ENCODE measurements at regions not wholly inside any gene's neighbourhood (a gene's known extent, or its start where the extent isn't known, plus 50 kb on each side); places are given as distances from the start of the nearest gene placed in this dataset.

DNA sequence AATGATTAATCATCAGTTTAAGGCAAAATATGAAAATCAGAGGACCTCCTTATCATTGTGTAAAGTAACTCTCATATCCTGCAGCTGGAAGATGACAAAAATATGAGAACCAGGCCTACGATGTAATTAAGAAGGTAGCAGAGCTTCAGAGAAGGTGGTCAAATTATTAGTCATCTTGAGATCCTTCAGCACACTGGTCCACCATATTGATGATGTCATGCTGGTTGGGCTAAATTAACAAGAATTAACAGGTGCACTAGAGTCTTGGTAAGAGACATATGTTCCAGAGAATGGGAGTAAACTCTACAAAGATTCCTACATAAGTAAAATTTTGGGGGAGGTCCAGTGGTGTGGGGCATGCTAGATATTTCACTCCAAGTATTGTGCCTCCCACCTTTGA, 112.8 kb downstream of the OTOR start:
- no peaks in the 10 kb centered on the region for H3K36me3 ChIP-seq
- H3K27ac ChIP-seq, result no peak overlapping the region
- ATAC-seq (ENCODE audit: low FRiP score in 2 of 2) (no peak), DNase-seq (no peak)
- no peak for TF ChIP-seq POLR2AphosphoS5 (IDR thresholded peaks at IDR 0.05)
- TF ChIP-seq, protein P1, sequence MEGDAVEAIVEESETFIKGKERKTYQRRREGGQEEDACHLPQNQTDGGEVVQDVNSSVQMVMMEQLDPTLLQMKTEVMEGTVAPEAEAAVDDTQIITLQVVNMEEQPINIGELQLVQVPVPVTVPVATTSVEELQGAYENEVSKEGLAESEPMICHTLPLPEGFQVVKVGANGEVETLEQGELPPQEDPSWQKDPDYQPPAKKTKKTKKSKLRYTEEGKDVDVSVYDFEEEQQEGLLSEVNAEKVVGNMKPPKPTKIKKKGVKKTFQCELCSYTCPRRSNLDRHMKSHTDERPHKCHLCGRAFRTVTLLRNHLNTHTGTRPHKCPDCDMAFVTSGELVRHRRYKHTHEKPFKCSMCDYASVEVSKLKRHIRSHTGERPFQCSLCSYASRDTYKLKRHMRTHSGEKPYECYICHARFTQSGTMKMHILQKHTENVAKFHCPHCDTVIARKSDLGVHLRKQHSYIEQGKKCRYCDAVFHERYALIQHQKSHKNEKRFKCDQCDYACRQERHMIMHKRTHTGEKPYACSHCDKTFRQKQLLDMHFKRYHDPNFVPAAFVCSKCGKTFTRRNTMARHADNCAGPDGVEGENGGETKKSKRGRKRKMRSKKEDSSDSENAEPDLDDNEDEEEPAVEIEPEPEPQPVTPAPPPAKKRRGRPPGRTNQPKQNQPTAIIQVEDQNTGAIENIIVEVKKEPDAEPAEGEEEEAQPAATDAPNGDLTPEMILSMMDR (IDR thresholded peaks at IDR 0.05), result no peak
- TF ChIP-seq EP300 (IDR thresholded peaks at IDR 0.05), result no peak
- TF ChIP-seq POLR2A (IDR thresholded peaks at IDR 0.05), result no peak
- no peaks in the 10 kb centered on the region for H3K27me3 ChIP-seq
- no peak overlapping the region for H3K4me3 ChIP-seq
- 85 to 88% methylated on average over 1 of the region's 1 CpG for WGBS, 2 donors
- no peaks in the 10 kb centered on the region for H3K9me3 ChIP-seq
- H3K4me1 ChIP-seq, result no peaks in the 10 kb centered on the region

DNA sequence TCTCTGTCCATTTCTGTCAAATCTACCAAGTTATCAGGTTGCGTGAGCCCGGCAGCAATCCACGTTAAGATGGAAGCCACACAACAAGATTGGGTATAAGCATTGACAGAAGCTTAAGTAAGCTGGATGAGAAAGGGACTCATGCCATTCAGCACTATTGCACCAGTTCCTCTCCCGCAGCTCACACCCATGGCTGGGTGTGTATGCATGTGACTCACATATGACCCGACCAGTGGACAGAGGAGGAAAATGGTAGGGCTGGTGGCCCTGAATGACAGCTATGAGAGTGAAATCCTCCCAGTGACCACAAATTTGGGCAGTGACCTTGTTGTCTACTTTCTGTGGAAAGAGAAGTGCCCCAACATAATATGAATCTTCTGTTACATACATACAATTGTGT, 113.5 kb downstream of the OTOR start:
- TF ChIP-seq EP300 (IDR thresholded peaks at IDR 0.05), result no peak
- TF ChIP-seq POLR2A (IDR thresholded peaks at IDR 0.05), result no peak
- TF ChIP-seq, protein P1 (IDR thresholded peaks at IDR 0.05), result no peak
- TF ChIP-seq POLR2AphosphoS5 (IDR thresholded peaks at IDR 0.05), result no peak

DNA sequence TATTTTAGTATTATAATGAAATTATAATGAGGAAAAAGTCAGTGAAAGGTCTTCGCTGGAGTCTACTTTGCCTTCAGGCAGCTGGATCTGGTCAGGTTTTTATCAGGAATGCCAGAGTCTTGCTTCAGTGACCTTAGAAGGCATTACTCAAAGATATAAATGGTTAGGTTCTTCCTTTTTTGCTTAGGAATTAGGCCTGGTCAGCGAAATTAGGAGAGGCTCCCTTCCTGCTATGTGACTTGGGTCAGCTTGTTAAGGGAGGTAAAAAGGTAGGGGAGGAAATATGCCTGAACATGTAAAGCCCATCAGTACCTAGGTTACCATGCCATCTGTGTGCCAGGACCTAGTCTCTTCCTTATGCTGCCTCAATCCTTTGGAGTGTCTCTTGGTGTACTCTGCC, 115.1 kb downstream of the OTOR start:
- 72 to 77% methylated on average over 2 of the region's 2 CpGs for WGBS, 2 donors
- H3K36me3 ChIP-seq, result no peaks in the 10 kb centered on the region
- H3K9me3 ChIP-seq, result no peaks in the 10 kb centered on the region
- DNase-seq (no peak), ATAC-seq (ENCODE audit: low FRiP score in 2 of 2) (no peak)
- no peaks in the 10 kb centered on the region for H3K27me3 ChIP-seq
- TF ChIP-seq, protein P1 (IDR thresholded peaks at IDR 0.05), result no peak
- no peak for TF ChIP-seq POLR2AphosphoS5 (IDR thresholded peaks at IDR 0.05)
- no peak for TF ChIP-seq EP300 (IDR thresholded peaks at IDR 0.05)
- TF ChIP-seq POLR2A (IDR thresholded peaks at IDR 0.05), result no peak
- H3K4me3 ChIP-seq, result no peak overlapping the region
- no peak overlapping the region for H3K27ac ChIP-seq
- no peaks in the 10 kb centered on the region for H3K4me1 ChIP-seq

More for the DNA sequence above, 113.5 kb downstream of the OTOR start:
- no peak for ATAC-seq (ENCODE audit: low FRiP score in 2 of 2)
- DNase-seq, result no peak
- Histone ChIP-seq H3K4me1 (no peaks in the 10 kb centered on the region), H3K9me3 (no peaks in the 10 kb centered on the region), H3K4me3 (no peak overlapping the region), H3K27ac (no peak overlapping the region), H3K36me3 (no peaks in the 10 kb centered on the region), H3K27me3 (no peaks in the 10 kb centered on the region)
- 89 to 90% methylated on average over 5 of the region's 5 CpGs for WGBS, 2 donors

DNA sequence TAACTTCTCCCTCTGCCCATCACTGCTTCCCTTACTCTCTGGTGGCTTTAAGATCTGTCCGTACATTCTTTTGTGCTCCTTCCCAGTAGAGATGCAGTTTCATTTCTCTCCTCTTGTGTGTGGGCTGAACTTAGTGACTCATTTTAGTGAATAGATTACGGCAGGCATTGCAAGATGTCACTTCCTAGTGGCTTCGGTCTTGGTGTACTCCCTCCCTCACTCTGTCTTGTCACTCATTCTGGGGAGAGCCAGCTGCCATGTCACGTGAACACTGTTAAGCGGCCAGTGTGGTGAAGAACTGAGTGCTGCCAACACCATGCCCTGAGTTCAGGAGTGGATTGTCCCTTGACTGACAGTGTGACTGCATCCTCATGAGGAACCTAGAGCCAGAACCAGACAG, 115.9 kb downstream of the OTOR start:
- Histone ChIP-seq H3K4me3 (no peak overlapping the region), H3K9me3 (no peaks in the 10 kb centered on the region), H3K4me1 (no peaks in the 10 kb centered on the region), H3K27ac (no peak overlapping the region), H3K27me3 (no peaks in the 10 kb centered on the region), H3K36me3 (no peaks in the 10 kb centered on the region)
- ATAC-seq (ENCODE audit: low FRiP score in 2 of 2) (peak; percentile 63 to 75), DNase-seq (no peak)
- 87 to 88% methylated on average over 5 of the region's 5 CpGs for WGBS, 2 donors
- TF ChIP-seq, protein P1 (IDR thresholded peaks at IDR 0.05), result no peak
- TF ChIP-seq EP300 (IDR thresholded peaks at IDR 0.05) (no peak), POLR2A (IDR thresholded peaks at IDR 0.05) (no peak), POLR2AphosphoS5 (IDR thresholded peaks at IDR 0.05) (no peak)

DNA sequence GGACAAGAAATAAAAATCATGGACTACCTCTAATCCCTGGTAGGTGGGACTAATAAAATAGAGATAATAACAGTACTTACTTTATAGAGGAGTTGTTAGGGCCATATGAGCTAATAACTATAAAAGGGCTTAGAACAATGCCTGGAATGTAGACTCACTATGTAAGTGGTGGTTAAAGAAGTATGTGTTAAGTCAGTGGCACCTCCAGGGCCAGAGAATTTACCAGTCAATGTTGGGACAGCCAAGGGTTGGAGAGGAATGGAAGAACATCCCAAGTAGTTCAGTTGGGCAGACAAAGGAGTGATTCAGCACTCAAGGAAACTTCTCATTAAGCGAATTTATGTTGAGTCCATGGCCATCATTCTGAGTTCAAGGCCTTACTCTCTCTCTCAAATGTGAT, 116.8 kb downstream of the OTOR start:
- WGBS, 2 donors, result 45 to 82% methylated on average over 1 of the region's 1 CpG

More for the DNA sequence above, 116.8 kb downstream of the OTOR start:
- Histone ChIP-seq H3K27me3 (no peaks in the 10 kb centered on the region), H3K27ac (no peak overlapping the region), H3K4me1 (no peaks in the 10 kb centered on the region), H3K4me3 (no peak overlapping the region), H3K9me3 (no peaks in the 10 kb centered on the region), H3K36me3 (no peaks in the 10 kb centered on the region)
- no peak for TF ChIP-seq POLR2A (IDR thresholded peaks at IDR 0.05)
- no peak for TF ChIP-seq EP300 (IDR thresholded peaks at IDR 0.05)
- TF ChIP-seq, protein P1 (IDR thresholded peaks at IDR 0.05), result no peak
- no peak for TF ChIP-seq POLR2AphosphoS5 (IDR thresholded peaks at IDR 0.05)
- no peak for DNase-seq
- ATAC-seq (ENCODE audit: low FRiP score in 2 of 2), result no peak

Data from upper lobe of left lung (tissue), 6 donors.